HepG2 (cell line): ENCODE measurements at regions not wholly inside any gene's neighbourhood (a gene's known extent, or its start where the extent isn't known, plus 50 kb on each side); places are given as distances from the start of the nearest gene placed in this dataset.

Experiments used
- FOXK2 ChIP-seq: fragments of 450-650 bp; IDR thresholded peaks from 2 replicates; pipeline ENCODE4 v1.6.1; 2016
- GATAD2A ChIP-seq: IDR thresholded peaks from 2 replicates; pipeline ENCODE4 v1.6.1; 2016
- HDAC2 ChIP-seq: sonication (generic); formaldehyde crosslinking; IDR thresholded peaks from 2 replicates; pipeline ENCODE4 v1.4.0; 2020; ENCODE audit warnings: missing genetic modification reagents
- HNRNPH1 ChIP-seq: fragments of 200-400 bp; formaldehyde crosslinking; optimal IDR thresholded peaks from 2 replicates; pipeline ENCODE3; 2017; ENCODE audit warnings: mild to moderate bottlenecking, low read depth, low read length
- HOXA5 ChIP-seq: sonication (generic); formaldehyde crosslinking; IDR thresholded peaks from 2 replicates; pipeline ENCODE4 v1.4.0; 2020; ENCODE audit warnings: missing genetic modification reagents
- JUNB ChIP-seq: sonication (generic); formaldehyde crosslinking; IDR thresholded peaks from 2 replicates; pipeline ENCODE4 v1.8.0; 2022; ENCODE audit warnings: missing genetic modification reagents, mild to moderate bottlenecking, borderline replicate concordance
- NR1H2 ChIP-seq: sonication (generic); formaldehyde crosslinking; IDR thresholded peaks from 2 replicates; pipeline ENCODE4 v1.8.1; 2022; ENCODE audit warnings: low read depth, missing genetic modification reagents, borderline replicate concordance
- NR2F2 ChIP-seq: IDR thresholded peaks from 2 replicates; pipeline ENCODE4 v1.6.1; 2012; ENCODE audit warnings: low read depth, inconsistent platforms, borderline replicate concordance
- RCOR2 ChIP-seq: IDR thresholded peaks from 2 replicates; pipeline ENCODE4 v1.6.1; 2016; ENCODE audit warnings: missing biosample characterization, missing genetic modification reagents
- SOX5 ChIP-seq: IDR thresholded peaks from 2 replicates; pipeline ENCODE4 v1.6.1; 2016; ENCODE audit warnings: borderline replicate concordance
- STAT5B ChIP-seq: sonication (generic); formaldehyde crosslinking; IDR thresholded peaks from 2 replicates; pipeline ENCODE4 v1.4.0; 2020; ENCODE audit warnings: missing genetic modification reagents
- TRIM24 ChIP-seq: sonication (generic); formaldehyde crosslinking; IDR thresholded peaks from 2 replicates; pipeline ENCODE4 v1.8.0; 2022; ENCODE audit warnings: mild to moderate bottlenecking, missing genetic modification reagents
- ZBTB14 ChIP-seq: sonication (generic); formaldehyde crosslinking; IDR thresholded peaks from 2 replicates; pipeline ENCODE4 v1.4.0; 2020; ENCODE audit warnings: missing genetic modification reagents
- ZNF121 ChIP-seq: sonication (generic); formaldehyde crosslinking; IDR thresholded peaks from 2 replicates; pipeline ENCODE4 v1.5.0; 2020; ENCODE audit warnings: mild to moderate bottlenecking, missing genetic modification reagents
- ZNF343 ChIP-seq: sonication (generic); formaldehyde crosslinking; IDR thresholded peaks from 2 replicates; pipeline ENCODE4 v1.4.0; 2020; ENCODE audit warnings: mild to moderate bottlenecking, missing genetic modification reagents
- ZNF503 ChIP-seq: sonication (generic); formaldehyde crosslinking; IDR thresholded peaks from 2 replicates; pipeline ENCODE4 v1.4.0; 2020; ENCODE audit warnings: missing genetic modification reagents
- ZNF644 ChIP-seq: IDR thresholded peaks from 2 replicates; pipeline ENCODE4 v1.6.1; 2016; ENCODE audit warnings: low read depth
- TF ChIP-seq, protein P1 (sequence below): IDR thresholded peaks from 2 replicates; pipeline ENCODE4 v1.4.0; 2020; ENCODE audit warnings: mild to moderate bottlenecking, missing genetic modification reagents
- TF ChIP-seq, protein P2 (sequence below): sonication (generic); formaldehyde crosslinking; IDR thresholded peaks from 2 replicates; pipeline ENCODE4 v1.9.0; 2021; ENCODE audit warnings: mild to moderate bottlenecking, missing genetic modification reagents

DNA sequence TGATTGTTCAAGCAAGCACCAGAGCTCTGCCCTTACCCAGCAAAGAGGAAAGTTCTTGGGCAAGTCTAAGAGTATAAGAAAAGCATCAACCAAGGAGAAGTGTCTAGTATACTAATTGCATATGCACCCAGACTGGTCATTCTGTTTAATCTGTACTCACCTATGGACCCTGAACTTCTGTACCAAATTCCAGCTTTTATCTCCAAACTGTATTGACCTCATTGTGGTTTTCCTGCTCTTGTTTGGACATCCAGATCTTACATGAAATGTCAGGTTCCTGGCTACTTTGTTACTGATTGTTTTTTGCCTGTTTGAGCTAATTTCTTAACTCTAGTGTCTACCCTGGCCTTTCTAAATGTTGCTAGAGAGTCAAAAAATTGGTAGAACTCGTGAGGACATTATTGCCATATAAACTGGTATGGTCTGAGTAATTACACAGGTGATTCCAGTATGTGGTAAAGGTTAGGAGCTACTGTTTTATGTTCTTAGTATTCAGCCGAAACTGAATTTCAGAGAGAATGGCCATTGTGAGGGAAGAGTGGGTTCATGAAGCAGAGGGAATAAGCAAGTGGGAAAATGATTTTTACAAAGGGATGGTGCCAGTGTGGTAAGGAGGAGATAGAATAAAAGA lies 146.3 kb downstream of the HNMT start (continued):
- TF ChIP-seq HNRNPH1 (no peak), ZNF644 (CRISPR knock-in tag) (peak; percentile 99), ZNF343 (CRISPR knock-in tag) (no peak), RCOR2 (peak; percentile 99), FOXK2 (no peak), HDAC2 (CRISPR knock-in tag) (peak; percentile 94), JUNB (CRISPR knock-in tag) (0 out of 2 replicates have a peak, but pooled peaks have one; percentile 35), ZNF121 (CRISPR knock-in tag) (no peak), TRIM24 (CRISPR knock-in tag) (peak; percentile 93), NR2F2 (peak; percentile 89), ZNF503 (CRISPR knock-in tag) (peak; percentile 91), SOX5 (peak; percentile 96), GATAD2A (CRISPR knock-in tag) (peak; percentile 95), ZBTB14 (CRISPR knock-in tag) (no peak), STAT5B (CRISPR knock-in tag) (no peak), NR1H2 (CRISPR knock-in tag) (no peak), HOXA5 (0 out of 2 replicates have a peak, but pooled peaks have one; percentile 22)
- TF ChIP-seq, protein P1, sequence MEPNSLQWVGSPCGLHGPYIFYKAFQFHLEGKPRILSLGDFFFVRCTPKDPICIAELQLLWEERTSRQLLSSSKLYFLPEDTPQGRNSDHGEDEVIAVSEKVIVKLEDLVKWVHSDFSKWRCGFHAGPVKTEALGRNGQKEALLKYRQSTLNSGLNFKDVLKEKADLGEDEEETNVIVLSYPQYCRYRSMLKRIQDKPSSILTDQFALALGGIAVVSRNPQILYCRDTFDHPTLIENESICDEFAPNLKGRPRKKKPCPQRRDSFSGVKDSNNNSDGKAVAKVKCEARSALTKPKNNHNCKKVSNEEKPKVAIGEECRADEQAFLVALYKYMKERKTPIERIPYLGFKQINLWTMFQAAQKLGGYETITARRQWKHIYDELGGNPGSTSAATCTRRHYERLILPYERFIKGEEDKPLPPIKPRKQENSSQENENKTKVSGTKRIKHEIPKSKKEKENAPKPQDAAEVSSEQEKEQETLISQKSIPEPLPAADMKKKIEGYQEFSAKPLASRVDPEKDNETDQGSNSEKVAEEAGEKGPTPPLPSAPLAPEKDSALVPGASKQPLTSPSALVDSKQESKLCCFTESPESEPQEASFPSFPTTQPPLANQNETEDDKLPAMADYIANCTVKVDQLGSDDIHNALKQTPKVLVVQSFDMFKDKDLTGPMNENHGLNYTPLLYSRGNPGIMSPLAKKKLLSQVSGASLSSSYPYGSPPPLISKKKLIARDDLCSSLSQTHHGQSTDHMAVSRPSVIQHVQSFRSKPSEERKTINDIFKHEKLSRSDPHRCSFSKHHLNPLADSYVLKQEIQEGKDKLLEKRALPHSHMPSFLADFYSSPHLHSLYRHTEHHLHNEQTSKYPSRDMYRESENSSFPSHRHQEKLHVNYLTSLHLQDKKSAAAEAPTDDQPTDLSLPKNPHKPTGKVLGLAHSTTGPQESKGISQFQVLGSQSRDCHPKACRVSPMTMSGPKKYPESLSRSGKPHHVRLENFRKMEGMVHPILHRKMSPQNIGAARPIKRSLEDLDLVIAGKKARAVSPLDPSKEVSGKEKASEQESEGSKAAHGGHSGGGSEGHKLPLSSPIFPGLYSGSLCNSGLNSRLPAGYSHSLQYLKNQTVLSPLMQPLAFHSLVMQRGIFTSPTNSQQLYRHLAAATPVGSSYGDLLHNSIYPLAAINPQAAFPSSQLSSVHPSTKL, result peak; percentile 99
- TF ChIP-seq, protein P2, sequence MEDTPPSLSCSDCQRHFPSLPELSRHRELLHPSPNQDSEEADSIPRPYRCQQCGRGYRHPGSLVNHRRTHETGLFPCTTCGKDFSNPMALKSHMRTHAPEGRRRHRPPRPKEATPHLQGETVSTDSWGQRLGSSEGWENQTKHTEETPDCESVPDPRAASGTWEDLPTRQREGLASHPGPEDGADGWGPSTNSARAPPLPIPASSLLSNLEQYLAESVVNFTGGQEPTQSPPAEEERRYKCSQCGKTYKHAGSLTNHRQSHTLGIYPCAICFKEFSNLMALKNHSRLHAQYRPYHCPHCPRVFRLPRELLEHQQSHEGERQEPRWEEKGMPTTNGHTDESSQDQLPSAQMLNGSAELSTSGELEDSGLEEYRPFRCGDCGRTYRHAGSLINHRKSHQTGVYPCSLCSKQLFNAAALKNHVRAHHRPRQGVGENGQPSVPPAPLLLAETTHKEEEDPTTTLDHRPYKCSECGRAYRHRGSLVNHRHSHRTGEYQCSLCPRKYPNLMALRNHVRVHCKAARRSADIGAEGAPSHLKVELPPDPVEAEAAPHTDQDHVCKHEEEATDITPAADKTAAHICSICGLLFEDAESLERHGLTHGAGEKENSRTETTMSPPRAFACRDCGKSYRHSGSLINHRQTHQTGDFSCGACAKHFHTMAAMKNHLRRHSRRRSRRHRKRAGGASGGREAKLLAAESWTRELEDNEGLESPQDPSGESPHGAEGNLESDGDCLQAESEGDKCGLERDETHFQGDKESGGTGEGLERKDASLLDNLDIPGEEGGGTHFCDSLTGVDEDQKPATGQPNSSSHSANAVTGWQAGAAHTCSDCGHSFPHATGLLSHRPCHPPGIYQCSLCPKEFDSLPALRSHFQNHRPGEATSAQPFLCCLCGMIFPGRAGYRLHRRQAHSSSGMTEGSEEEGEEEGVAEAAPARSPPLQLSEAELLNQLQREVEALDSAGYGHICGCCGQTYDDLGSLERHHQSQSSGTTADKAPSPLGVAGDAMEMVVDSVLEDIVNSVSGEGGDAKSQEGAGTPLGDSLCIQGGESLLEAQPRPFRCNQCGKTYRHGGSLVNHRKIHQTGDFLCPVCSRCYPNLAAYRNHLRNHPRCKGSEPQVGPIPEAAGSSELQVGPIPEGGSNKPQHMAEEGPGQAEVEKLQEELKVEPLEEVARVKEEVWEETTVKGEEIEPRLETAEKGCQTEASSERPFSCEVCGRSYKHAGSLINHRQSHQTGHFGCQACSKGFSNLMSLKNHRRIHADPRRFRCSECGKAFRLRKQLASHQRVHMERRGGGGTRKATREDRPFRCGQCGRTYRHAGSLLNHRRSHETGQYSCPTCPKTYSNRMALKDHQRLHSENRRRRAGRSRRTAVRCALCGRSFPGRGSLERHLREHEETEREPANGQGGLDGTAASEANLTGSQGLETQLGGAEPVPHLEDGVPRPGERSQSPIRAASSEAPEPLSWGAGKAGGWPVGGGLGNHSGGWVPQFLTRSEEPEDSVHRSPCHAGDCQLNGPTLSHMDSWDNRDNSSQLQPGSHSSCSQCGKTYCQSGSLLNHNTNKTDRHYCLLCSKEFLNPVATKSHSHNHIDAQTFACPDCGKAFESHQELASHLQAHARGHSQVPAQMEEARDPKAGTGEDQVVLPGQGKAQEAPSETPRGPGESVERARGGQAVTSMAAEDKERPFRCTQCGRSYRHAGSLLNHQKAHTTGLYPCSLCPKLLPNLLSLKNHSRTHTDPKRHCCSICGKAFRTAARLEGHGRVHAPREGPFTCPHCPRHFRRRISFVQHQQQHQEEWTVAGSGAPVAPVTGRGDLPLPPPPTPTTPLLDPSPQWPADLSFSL (CRISPR knock-in tag), result no peak
